ENCODE measurements at regions not wholly inside any gene's neighbourhood (a gene's known extent, or its start where the extent isn't known, plus 50 kb on each side); places are given as distances from the start of the nearest gene placed in this dataset.

GRCh38 chr14:101086926-101087325, 183.4 kb upstream of the RTL1 start:
- TF ChIP-seq, protein P1, sequence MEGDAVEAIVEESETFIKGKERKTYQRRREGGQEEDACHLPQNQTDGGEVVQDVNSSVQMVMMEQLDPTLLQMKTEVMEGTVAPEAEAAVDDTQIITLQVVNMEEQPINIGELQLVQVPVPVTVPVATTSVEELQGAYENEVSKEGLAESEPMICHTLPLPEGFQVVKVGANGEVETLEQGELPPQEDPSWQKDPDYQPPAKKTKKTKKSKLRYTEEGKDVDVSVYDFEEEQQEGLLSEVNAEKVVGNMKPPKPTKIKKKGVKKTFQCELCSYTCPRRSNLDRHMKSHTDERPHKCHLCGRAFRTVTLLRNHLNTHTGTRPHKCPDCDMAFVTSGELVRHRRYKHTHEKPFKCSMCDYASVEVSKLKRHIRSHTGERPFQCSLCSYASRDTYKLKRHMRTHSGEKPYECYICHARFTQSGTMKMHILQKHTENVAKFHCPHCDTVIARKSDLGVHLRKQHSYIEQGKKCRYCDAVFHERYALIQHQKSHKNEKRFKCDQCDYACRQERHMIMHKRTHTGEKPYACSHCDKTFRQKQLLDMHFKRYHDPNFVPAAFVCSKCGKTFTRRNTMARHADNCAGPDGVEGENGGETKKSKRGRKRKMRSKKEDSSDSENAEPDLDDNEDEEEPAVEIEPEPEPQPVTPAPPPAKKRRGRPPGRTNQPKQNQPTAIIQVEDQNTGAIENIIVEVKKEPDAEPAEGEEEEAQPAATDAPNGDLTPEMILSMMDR (conservative IDR thresholded peaks at IDR 0.05; ENCODE audit: low read depth, low read length): no peak
- no peak for TF ChIP-seq EZH2 (IDR thresholded peaks at IDR 0.05; ENCODE audit: borderline replicate concordance, low read depth, low read length, poor library complexity, severe bottlenecking)

Measured in A673 (cell line).